ENCODE measurements at regions not wholly inside any gene's neighbourhood (a gene's known extent, or its start where the extent isn't known, plus 50 kb on each side); places are given as distances from the start of the nearest gene placed in this dataset.
"Not testable (repeated sequence)": the region's sequence is repeated elsewhere in the genome, so short reads cannot be mapped to it uniquely, and the experiment has no call there.

DNA sequence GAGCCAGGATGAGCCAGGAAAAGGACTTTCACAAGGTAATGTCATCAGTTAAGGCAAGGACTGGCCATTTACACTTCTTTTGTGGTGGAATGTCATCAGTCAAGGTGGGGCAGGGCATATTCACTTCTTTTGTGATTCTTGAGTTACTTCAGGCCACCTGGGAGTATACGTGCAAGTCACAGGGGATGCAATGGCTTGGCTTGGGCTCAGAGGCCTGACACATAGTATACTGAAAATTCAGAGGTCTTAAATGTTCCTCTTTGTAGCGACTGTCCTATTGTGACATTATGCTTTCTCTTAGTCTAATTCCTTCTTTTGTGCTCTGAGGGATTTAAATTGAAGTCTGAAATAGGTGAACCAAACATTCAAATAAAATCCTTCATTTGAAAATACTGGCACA is 121.8 kb upstream of the TFPI start:
- TF ChIP-seq, protein P1, sequence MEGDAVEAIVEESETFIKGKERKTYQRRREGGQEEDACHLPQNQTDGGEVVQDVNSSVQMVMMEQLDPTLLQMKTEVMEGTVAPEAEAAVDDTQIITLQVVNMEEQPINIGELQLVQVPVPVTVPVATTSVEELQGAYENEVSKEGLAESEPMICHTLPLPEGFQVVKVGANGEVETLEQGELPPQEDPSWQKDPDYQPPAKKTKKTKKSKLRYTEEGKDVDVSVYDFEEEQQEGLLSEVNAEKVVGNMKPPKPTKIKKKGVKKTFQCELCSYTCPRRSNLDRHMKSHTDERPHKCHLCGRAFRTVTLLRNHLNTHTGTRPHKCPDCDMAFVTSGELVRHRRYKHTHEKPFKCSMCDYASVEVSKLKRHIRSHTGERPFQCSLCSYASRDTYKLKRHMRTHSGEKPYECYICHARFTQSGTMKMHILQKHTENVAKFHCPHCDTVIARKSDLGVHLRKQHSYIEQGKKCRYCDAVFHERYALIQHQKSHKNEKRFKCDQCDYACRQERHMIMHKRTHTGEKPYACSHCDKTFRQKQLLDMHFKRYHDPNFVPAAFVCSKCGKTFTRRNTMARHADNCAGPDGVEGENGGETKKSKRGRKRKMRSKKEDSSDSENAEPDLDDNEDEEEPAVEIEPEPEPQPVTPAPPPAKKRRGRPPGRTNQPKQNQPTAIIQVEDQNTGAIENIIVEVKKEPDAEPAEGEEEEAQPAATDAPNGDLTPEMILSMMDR (IDR thresholded peaks at IDR 0.05; ENCODE audit: insufficient read depth, low read length, poor library complexity, severe bottlenecking), result not testable (repeated sequence)
- not testable (repeated sequence) for TF ChIP-seq EZH2phosphoT487 (conservative IDR thresholded peaks at IDR 0.05; ENCODE audit: low read length)
